Testis (tissue), 2 donors: ENCODE measurements at regions not wholly inside any gene's neighbourhood (a gene's known extent, or its start where the extent isn't known, plus 50 kb on each side); places are given as distances from the start of the nearest gene placed in this dataset.

ENCODE experiments used
- DNase-seq: peaks from one replicate; pipeline ENCODE4 v3.0.0-alpha.2; 2019
- H3K27ac ChIP-seq, 2 donors: fragments of 200-600 bp; sonication (generic); one replicate each; pipeline ENCODE4 v1.5.1; 2019
- H3K27me3 ChIP-seq: fragments of 200-600 bp; sonication (generic); one replicate; pipeline ENCODE4 v1.5.1; 2019
- H3K36me3 ChIP-seq: fragments of 200-600 bp; sonication (generic); one replicate; pipeline ENCODE4 v1.5.1; 2017; ENCODE audit warnings: low read depth; ENCODE audit errors: missing control alignments
- H3K4me1 ChIP-seq: fragments of 200-600 bp; sonication (generic); one replicate; pipeline ENCODE4 v1.5.1; 2019
- H3K4me3 ChIP-seq, 2 donors: fragments of 200-600 bp; sonication (generic); one replicate each; pipeline ENCODE4 v1.5.1; 2017 to 2019
- H3K9me3 ChIP-seq: fragments of 200-600 bp; sonication (generic); one replicate; pipeline ENCODE4 v1.5.1; 2017
- POLR2A ChIP-seq: fragments of 450-650 bp; IDR thresholded peaks from one replicate; pipeline ENCODE4 v1.6.1; 2017; ENCODE audit warnings: antibody characterized with exemption, mild to moderate bottlenecking, moderate library complexity
- WGBS, 2 donors: methylation state at CpG; one replicate each; pipeline ENCODE4 v1.1.5; 2018; 5-methylcytosine and 5-hydroxymethylcytosine counted together
- intact Hi-C: fragments of 100-400 bp; cut with DNase I; formaldehyde crosslinking; loops from one replicate; pipeline ENCODE4 v1.15.1; 2023; ENCODE audit warnings: low total_unique reads
- TF ChIP-seq, protein P1 (sequence below), 3 experiments: fragments of 450-650 bp in 2 of 3; fragments of 200-600 bp in 1 of 3; sonication (generic) in 1 of 3; IDR thresholded peaks; one replicate each; pipeline ENCODE4 v1.5.1; 2016 to 2019; ENCODE audit warnings: antibody characterized with exemption in 3 of 3, mild to moderate bottlenecking in 2 of 3, moderate library complexity in 1 of 3

DNA sequence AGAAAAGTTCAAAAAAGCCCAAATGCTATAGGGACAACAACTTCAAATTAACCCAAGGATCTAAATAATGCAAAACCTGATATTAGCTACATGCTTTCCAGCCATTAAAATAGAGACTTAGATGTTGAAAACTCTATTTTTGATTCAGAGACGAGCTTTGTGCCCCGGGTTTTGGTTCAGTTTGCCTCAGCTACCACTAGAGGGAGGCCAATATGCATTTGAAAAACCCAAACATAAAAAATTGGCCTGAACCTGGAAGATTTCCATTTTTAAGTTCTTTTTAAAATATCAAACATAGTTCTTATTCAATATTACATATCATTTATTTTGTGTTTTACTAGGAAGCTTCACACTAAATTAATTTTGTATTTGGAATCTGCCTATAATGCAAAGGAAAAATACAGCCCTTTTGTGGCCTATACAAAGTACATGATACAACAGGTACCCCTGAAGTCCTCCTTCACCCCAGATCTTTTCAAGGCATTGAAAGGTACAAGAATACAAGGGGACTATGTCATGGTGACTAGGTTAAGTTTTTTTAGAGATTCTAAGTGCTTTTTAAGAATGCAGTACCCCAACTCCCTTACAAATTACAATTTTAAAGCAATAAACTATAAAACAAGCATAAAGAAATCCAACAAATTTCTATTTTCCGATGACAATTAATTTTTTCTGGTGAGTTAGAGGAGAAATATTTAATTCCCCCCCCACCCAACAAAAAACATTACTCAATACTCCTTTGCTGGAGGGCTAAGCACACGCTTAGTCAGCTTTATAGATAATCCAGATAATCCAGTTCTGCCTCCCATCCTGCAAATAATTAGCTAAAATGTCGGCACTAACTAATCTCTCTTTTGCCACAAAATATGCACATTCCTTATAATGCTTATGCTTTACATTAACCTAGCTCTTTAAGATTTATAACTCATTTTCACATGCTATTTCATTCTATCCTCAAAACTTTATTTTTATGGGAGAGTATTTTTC lies 97.7 kb upstream of the PTPN13 start:
- DNase-seq = peak; percentile 45
- TF ChIP-seq POLR2A = no peak
- TF ChIP-seq, protein P1, sequence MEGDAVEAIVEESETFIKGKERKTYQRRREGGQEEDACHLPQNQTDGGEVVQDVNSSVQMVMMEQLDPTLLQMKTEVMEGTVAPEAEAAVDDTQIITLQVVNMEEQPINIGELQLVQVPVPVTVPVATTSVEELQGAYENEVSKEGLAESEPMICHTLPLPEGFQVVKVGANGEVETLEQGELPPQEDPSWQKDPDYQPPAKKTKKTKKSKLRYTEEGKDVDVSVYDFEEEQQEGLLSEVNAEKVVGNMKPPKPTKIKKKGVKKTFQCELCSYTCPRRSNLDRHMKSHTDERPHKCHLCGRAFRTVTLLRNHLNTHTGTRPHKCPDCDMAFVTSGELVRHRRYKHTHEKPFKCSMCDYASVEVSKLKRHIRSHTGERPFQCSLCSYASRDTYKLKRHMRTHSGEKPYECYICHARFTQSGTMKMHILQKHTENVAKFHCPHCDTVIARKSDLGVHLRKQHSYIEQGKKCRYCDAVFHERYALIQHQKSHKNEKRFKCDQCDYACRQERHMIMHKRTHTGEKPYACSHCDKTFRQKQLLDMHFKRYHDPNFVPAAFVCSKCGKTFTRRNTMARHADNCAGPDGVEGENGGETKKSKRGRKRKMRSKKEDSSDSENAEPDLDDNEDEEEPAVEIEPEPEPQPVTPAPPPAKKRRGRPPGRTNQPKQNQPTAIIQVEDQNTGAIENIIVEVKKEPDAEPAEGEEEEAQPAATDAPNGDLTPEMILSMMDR (IDR thresholded peaks at IDR 0.05) = peak; percentile 83 to 86 (median 84)
- Histone ChIP-seq H3K9me3 (no peaks in the 10 kb centered on the region), H3K4me1 (peaks cover 14% of the 10 kb centered on the region), H3K4me3 (no peak overlapping the region), H3K27ac (no peak overlapping the region), H3K36me3 (no peaks in the 10 kb centered on the region), H3K27me3 (no peaks in the 10 kb centered on the region)
- WGBS, 2 donors = 54 to 58% methylated on average over 5 of the region's 5 CpGs
- intact Hi-C loops = no loop called here

- intact Hi-C loops = no loop called here
- no peak overlapping the region for H3K4me3 ChIP-seq
- DNase-seq = no peak
- no peak for TF ChIP-seq POLR2A
- TF ChIP-seq, protein P1 (IDR thresholded peaks at IDR 0.05) = no peak
- no peaks in the 10 kb centered on the region for H3K36me3 ChIP-seq
- no peaks in the 10 kb centered on the region for H3K9me3 ChIP-seq
- peaks cover 14% of the 10 kb centered on the region for H3K4me1 ChIP-seq
- H3K27me3 ChIP-seq = no peaks in the 10 kb centered on the region
- H3K27ac ChIP-seq = no peak overlapping the region
- WGBS, 2 donors = 65 to 80% methylated on average over 2 of the region's 2 CpGs
Measured at GRCh38 chr4:86497131-86497530, 97.0 kb upstream of the PTPN13 start.

DNA sequence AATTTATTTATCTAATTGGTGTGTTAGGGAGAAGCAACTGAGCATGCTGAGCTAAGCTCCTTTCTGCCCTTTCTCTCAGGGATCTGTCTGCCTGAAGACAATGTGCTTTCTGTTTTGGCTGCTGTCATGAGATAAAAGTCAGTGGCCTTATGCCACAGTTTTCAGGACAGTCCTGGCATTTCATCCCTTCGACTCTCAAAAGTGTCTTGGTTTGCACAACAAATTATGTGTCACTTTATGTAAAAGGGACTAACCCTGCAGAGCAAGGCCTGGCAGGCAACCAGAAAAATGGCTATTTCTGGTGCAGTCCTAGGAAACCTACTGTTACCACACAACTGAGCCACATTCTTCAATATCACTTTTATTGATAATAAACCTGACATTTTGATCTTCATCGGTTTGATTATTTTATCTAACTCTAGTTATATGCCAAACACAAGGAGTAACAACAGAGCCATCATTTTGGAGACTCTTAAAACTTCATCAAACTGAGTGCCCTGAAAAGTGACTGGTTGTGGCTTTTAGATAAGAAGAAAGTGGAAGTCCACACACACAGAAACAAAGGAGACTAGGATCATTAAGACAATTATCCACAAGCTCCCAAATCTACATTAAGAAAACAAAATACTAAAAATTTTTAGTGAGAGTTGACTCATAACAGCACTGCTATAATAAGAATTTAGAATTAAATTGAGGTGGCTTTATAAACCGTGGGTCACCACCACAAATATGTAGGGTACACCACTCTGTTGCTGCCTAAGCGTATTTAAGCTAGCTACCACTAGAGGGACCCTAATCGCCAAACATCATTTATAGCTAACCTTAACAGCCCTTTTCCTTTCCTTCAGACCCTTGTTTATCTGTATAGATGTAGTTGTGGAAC lies 95.9 kb upstream of the PTPN13 start:
- TF ChIP-seq, protein P1 (IDR thresholded peaks at IDR 0.05) = peak; percentile 52 to 77 (median 56)
- no peak for TF ChIP-seq POLR2A
- WGBS, 2 donors = 26 to 44% methylated on average over 5 of the region's 5 CpGs
- H3K4me3 ChIP-seq = no peak overlapping the region
- H3K36me3 ChIP-seq = no peaks in the 10 kb centered on the region
- H3K27me3 ChIP-seq = no peaks in the 10 kb centered on the region
- peak; percentile 46 for DNase-seq
- no peaks in the 10 kb centered on the region for H3K9me3 ChIP-seq
- intact Hi-C loops = no loop called here
- H3K4me1 ChIP-seq = peaks cover 14% of the 10 kb centered on the region
- H3K27ac ChIP-seq = peak overlapping the region; percentile 7 to 34

- TF ChIP-seq, protein P1 (IDR thresholded peaks at IDR 0.05) = no peak
- TF ChIP-seq POLR2A = no peak
- intact Hi-C loops = no loop called here
- H3K9me3 ChIP-seq = no peaks in the 10 kb centered on the region
- no peaks in the 10 kb centered on the region for H3K27me3 ChIP-seq
- no peak overlapping the region for H3K27ac ChIP-seq
- WGBS, 2 donors = 43 to 48% methylated on average over 1 of the region's 1 CpG
- no peak overlapping the region for H3K4me3 ChIP-seq
- DNase-seq = no peak
- peaks cover 14% of the 10 kb centered on the region for H3K4me1 ChIP-seq
- H3K36me3 ChIP-seq = no peaks in the 10 kb centered on the region
Measured at GRCh38 chr4:86498863-86499166, 95.3 kb upstream of the PTPN13 start.
